Stimulated activated CD4-positive, alpha-beta T cell treated with anti-CD3 and anti-CD28 coated beads, Interleukin-12 subunit alpha, Interleukin-12 subunit beta, amount 100 ng/mL, for 24 hours (primary cell): ENCODE measurements at regions not wholly inside any gene's neighbourhood (a gene's known extent, or its start where the extent isn't known, plus 50 kb on each side); places are given as distances from the start of the nearest gene placed in this dataset.

ENCODE experiments used
- DNase-seq, 2 experiments: peaks; one replicate each; pipeline ENCODE4 v3.0.0-alpha.2; 2020; ENCODE audit warnings: low read depth in 2 of 2

- DNase-seq: no peak
Observed at GRCh38 chr16:86436466-86437185, 73.7 kb upstream of the FOXF1 start.

DNA sequence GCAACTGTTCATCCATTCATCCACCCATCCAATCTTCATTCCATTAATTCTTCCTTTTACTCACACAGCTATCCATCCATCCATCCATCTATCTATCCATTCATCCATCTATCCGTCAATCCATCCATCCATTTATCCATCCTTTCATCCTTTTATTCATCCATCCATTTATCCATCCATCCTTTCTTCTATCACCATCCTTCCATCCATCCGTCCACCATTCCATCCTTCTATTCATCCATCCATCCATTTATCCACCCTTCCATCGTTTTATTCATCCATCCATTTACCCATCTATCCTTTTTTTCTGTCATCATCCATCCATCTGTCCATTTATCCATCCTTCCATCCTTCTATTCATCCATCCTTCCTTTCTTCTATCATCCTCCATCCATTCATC, 73.0 kb upstream of the FOXF1 start:
- DNase-seq: no peak

DNA sequence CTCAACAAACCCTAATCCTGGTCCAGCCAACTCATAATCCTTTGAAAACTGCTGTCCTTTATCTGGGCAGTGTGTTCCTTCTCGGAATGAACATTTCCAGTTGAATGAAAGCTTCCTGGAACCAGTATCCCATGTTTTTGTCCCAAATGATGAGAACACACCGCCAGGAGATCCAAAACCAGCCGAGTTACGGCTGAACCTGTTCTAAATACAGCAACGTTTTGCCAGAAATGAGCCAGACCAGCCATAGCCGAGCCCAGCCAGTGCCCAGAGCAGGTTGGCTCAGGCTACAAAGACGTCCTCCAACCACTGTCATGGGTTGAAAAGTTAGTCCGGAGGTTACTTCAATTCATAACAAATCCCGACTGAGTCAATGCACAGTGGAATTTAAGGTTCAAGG, 67.6 kb upstream of the FOXF1 start:
- DNase-seq: no peak

DNA sequence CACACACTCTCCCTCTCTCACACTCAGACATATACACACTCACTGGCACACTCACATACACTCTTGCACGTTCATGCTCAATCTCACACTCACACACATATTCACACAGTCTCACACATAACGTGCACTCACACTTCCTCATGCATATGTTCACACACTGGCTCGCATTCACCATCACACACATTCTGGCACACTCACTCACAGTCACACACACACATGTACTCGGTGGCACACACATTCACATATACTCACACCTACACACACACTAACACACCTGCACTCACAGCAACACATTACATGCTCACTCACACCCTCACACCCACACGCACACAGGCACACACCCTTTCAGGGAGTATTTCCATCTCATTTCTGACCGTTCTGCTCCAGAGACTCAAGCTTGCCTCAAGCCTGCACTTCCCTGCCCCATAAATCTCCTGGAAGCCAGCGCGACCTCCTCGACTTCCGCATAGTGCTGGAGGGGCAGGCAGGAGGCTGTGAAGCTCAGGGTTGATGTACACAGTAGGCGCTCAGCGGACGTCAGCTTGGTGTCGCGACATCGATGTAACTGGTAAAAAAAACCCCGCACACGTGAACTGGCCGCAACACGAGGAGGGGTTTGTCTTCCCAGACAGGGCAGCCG, 66.7 kb upstream of the FOXF1 start:
- no peak for DNase-seq

DNA sequence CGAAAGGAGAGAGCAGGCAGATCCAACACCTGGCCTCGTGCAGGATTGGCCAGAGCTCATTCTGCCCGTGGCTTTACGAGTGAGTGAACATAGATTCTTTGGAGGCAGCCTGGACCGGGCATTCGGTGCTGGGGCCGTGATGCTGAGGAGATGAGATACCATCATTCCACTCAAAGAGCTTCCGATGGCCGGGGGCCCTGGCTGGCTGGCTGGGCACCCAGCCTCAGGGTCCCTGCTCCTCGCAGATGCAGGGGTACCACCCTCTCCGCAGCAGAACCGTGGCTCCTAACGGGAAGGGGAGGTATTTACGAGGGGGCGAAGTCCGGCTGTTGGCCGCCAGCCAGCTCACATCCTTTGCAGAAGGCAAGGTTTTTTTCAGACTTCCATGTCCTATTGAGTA, 66.1 kb upstream of the FOXF1 start:
- DNase-seq: no peak

DNA sequence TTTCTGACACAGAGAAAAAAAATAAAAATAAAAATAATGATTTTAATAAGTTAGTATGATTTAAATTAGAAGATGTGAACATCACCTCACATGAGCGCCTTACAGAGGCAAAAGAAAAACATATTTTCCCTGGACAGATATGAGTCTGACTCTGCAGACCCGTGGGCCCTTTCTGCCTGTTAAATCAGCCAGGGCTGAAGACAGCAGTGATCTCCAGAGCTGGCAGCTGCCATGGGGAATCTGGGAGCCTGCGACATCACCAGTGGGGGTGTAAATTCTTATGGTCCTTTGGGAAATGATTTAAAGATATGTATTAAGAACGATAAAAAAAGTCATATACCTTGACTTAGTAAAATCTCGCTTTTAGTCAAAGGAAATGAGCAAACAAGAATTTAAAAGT, 65.7 kb upstream of the FOXF1 start:
- no peak for DNase-seq

GRCh38 chr16:86446279-86446678, 64.0 kb upstream of the FOXF1 start:
- no peak for DNase-seq

DNA sequence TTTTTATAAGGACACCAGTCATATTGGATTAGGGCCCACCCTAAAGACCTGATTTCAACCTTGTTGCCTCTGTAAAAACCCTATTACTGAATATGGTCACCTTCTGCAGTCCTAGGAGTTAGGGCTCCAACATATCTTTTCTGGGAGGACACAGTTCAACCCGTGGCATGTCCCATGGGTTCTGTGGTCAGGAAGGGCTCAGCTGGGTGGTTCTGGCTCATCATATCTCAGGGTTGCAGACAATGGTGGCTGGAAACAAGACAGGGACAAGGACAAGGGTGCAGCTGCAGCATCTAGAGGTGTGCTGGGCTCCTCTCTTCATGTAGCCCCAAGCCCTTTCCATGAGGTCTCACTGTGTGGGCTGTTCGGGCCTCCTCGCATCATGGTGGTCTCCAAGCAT, 63.1 kb upstream of the FOXF1 start:
- DNase-seq: no peak

GRCh38 chr16:86448306-86448890, 61.9 kb upstream of the FOXF1 start:
- DNase-seq: no peak

- no peak for DNase-seq
Observed at GRCh38 chr16:86449446-86450095, 60.8 kb upstream of the FOXF1 start.

GRCh38 chr16:86450691-86451090, 59.6 kb upstream of the FOXF1 start:
- no peak for DNase-seq

- no peak for DNase-seq
Observed at GRCh38 chr16:86452451-86452850, 57.9 kb upstream of the FOXF1 start.

GRCh38 chr16:86455116-86455515, 55.2 kb upstream of the FOXF1 start:
- no peak for DNase-seq

- no peak for DNase-seq
Observed at GRCh38 chr16:86455640-86456039, 54.7 kb upstream of the FOXF1 start.

DNA sequence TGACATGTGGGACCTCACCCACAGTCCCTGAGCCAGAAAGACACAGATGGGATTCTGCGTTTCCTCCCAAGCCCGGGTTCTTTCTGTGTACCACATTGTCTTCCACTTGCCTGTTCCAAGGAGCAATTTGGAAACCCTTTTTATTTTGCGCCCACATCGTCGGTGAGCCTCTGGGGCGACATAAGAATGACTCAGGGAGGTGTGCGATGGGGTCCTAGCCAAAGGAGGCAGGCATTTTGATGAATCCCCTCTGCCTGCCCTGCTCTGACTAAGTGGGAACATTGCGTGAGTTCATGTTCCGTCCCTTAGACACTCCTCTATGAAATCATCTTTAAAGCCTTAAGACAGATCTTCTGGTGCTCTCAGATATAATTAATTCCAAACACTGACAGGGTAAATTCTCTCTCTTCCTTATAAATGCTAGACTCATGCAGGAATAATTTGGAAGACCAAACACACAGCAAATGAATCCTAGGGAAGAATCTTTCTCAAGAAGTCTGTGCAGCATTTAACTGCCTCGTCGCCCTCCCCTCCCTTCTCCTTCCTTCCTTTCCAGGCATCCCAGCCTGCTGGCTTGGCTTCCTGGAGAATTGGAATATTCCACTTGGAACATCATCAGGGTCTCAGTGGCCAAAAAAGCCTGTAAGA, 52.7 kb upstream of the FOXF1 start:
- no peak for DNase-seq

DNA sequence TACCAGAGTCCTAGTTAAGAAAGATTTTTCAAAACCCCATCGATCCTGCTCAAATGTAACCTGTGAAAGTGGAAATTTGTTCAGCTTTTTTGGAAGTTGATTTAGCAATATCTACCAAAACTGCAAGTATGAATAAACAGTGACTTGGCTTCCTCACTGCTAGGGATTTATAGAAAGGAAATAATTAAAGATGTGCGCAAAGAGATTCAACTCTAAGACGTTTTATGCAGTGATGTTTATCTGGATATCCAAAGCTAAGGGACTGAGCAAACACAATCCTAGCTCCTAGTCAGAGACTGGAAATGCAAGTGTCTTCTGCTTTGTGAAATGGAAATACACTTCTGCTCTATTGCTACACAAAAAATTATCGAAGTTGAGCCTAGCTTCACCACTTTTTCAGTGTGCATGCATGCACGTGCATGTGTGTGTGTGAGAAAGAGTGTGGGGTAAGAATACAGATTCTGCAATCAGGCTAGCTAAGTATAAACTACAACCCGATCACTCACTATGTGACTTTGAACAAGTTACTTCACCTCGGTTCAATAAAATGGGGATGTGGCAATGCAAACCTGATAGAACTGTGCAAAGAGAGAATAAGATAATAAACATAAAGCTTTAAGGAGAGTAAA, 52.1 kb upstream of the FOXF1 start:
- no peak for DNase-seq

GRCh38 chr16:86459266-86459665, 51.1 kb upstream of the FOXF1 start:
- DNase-seq: no peak
